ENCODE measurements at regions not wholly inside any gene's neighbourhood (a gene's known extent, or its start where the extent isn't known, plus 50 kb on each side); places are given as distances from the start of the nearest gene placed in this dataset.

DNA sequence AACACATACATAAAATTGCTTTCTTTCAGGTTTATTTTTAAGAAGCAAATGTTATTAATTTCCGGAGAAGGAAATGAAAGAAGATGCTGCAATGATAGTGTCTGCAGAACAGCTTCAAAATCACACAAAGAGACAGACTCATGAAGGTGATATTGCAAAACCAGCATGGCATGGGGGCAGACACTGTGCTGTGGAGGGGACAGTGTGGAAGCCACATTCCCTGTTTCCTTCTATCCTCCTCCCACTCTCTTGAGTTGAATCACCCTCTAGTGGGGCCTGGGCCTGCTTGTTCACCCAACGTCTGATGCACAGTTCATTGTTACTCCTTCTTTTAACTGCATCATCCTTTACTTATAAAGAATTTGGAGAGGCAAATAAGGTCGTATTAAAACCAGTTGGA, 104.0 kb upstream of the INSIG1 start:
- Histone ChIP-seq H3K9me3 (replicated peaks; ENCODE audit: low read length) (no peaks in the 10 kb centered on the region), H3K36me3 (ENCODE audit: insufficient read depth, low read length) (no peaks in the 10 kb centered on the region), H3K9ac (ENCODE audit: low read depth, low read length) (no peak overlapping the region), H3K4me1 (ENCODE audit: control insufficient read depth, insufficient read depth, low read length) (peaks cover 3% of the 10 kb centered on the region), H3K4me2 (ENCODE audit: low read length) (no peak overlapping the region), H3K27me3 (ENCODE audit: control insufficient read depth, insufficient read depth, low read length) (peaks cover 3% of the 10 kb centered on the region), H3K4me3 (ENCODE audit: low read length) (no peak overlapping the region)

DNA sequence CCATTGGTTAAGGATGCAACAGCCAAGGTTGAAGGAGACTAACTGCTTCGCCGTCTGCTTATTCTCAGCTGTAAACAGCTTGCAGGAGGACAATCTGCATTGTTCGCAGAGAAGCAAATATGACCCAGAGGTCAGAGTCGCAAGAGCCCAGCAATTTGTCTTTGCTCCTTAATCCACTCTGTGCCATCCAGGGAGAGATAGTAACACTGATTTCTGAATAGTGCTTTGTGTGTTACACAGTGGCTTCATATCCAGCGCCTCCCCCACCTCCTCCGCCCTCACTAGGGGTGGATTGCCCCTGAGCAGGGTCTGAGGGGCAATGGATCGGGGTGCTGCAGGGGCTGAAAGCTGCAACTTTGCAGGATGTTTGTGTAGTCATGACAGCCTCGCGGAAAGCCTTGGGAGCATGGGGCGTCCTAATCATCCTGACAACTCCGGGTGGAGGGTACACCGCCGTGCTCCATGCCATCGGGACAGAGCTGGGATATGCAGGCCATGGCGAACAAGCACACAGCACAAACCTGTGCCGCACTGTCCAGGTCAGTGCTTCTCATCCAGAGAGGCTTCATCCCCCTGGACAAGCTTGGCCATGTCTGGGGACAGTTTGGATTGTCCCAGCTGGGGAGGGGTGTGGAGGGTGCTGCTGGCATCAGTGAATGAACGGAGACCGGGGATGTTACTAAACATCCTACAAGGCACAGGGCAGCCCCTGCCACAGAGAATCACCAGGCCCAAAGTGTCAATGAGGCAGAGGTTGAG, 103.1 kb upstream of the INSIG1 start:
- H3K36me3 ChIP-seq (ENCODE audit: insufficient read depth, low read length): no peaks in the 10 kb centered on the region
- no peak overlapping the region for H3K9ac ChIP-seq (ENCODE audit: low read depth, low read length)

DNA sequence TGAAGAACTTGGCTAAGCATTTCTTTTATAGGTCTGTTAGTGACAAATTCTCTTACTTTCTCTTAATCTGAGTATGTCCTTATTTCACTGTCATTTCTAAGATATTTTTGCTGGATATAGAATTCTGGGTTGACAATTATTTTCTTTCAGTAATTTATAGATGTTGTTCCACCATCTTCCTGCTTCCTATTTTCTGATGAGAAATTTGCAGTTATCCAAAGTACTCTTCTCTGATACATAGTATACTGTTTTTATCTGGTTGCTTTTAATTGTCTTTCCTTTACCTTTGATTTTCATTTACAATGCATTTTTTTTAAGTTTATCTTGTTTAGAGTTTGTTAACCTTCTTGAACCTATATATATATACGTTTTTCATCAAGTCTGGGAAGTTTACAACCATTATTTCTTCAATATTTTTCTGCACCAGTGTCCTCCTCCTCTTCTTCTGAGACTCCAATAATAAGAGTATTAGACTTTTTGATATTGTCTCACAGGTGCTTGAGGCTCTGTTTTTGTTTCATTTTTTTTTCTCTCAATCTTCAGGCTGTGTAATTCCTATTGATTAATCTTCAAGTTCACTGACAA, 101.6 kb upstream of the INSIG1 start:
- Histone ChIP-seq H3K4me2 (ENCODE audit: low read length) (no peak overlapping the region), H3K9me3 (replicated peaks; ENCODE audit: low read length) (no peaks in the 10 kb centered on the region), H3K9ac (ENCODE audit: low read depth, low read length) (no peak overlapping the region), H3K27me3 (ENCODE audit: control insufficient read depth, insufficient read depth, low read length) (peaks cover 3% of the 10 kb centered on the region), H3K4me3 (ENCODE audit: low read length) (no peak overlapping the region), H3K4me1 (ENCODE audit: control insufficient read depth, insufficient read depth, low read length) (peaks cover 7% of the 10 kb centered on the region), H3K36me3 (ENCODE audit: insufficient read depth, low read length) (no peaks in the 10 kb centered on the region)

More for the DNA sequence above, 103.1 kb upstream of the INSIG1 start:
- Histone ChIP-seq H3K27me3 (ENCODE audit: control insufficient read depth, insufficient read depth, low read length) (peaks cover 3% of the 10 kb centered on the region), H3K4me1 (ENCODE audit: control insufficient read depth, insufficient read depth, low read length) (peaks cover 10% of the 10 kb centered on the region), H3K9me3 (replicated peaks; ENCODE audit: low read length) (no peaks in the 10 kb centered on the region), H3K4me3 (ENCODE audit: low read length) (no peak overlapping the region), H3K4me2 (ENCODE audit: low read length) (no peak overlapping the region)

DNA sequence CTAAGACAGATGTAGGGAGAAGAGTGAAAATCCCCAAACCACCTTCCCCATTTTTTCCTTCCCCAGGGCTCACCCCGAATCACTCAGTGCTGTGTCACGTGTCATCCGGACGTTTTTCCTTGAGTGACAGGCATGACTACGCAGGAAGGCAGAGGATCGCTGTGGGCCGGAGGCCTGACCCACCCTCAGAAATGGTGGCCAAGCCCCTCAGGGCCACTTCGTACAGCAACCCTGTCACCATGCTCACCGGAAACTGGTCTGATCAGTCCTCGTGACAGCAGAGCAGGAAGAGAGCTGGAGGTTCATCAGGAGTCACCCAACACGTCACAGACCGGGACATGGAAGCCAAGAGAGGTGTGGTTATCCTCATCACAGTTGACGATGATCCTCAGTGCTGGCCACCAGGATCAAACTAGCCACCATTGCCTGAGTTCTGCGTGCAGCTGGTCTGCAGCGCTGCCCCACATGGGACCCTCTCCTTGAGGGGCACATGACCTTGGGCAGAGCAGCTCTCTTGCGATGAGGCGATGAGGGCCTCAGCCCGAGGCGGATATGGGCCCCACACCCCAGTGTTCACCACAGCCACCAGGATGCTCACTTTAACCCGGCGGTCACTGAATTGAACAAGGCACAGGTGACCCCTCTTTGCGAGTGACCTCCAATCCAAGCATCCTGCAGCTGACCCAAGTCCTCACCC, 99.3 kb upstream of the INSIG1 start:
- Histone ChIP-seq H3K36me3 (ENCODE audit: insufficient read depth, low read length) (no peaks in the 10 kb centered on the region), H3K27me3 (ENCODE audit: control insufficient read depth, insufficient read depth, low read length) (no peaks in the 10 kb centered on the region), H3K4me3 (ENCODE audit: low read length) (no peak overlapping the region), H3K9ac (ENCODE audit: low read depth, low read length) (no peak overlapping the region), H3K9me3 (replicated peaks; ENCODE audit: low read length) (no peaks in the 10 kb centered on the region), H3K4me2 (ENCODE audit: low read length) (no peak overlapping the region), H3K4me1 (ENCODE audit: control insufficient read depth, insufficient read depth, low read length) (peaks cover 7% of the 10 kb centered on the region)

DNA sequence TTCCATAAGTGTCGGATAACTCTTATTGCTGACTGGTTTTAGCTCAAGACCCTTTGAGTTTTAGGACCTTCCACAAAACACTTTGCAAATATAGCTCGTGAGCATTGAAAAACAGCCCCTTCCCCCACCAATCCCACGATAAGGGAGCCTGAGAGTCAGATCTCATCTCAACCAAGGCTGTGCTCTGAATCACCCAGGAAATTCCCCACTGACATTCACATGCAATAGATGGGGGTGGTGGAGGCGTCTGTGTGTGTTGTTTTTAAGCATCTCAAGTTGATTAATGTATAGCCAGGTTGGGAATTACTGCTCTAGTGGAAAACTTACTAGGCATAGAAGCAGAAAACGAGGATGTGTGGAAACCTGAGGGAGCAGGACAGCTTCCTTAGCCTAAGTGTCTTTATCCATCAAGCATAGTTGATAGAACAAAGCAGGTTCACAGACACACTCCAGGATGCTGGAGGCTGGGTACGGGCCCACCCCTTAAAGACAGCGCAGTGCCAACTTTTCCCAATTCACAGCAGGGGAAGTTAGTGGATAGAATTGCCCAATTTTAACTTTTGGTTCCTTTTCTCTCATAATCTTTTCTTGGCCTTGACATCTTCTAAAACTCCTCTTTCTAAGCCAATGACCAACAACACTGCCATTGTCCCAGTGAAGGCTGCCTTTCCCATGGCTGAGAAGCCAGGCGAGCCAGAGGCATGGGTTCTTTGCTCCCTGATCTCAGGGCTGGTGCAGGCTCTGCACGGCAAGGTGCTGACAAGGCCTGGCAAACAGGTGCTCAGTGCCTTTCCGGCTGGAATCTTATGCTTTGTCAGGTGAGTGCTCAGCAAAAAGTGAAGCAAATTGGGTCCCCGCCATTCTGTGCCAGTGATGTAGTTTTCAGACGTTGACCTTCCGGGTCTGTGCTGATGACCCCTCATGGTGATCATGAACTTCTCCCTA, 98.5 kb upstream of the INSIG1 start:
- Histone ChIP-seq H3K4me1 (ENCODE audit: control insufficient read depth, insufficient read depth, low read length) (peaks cover 7% of the 10 kb centered on the region), H3K4me2 (ENCODE audit: low read length) (no peak overlapping the region)

DNA sequence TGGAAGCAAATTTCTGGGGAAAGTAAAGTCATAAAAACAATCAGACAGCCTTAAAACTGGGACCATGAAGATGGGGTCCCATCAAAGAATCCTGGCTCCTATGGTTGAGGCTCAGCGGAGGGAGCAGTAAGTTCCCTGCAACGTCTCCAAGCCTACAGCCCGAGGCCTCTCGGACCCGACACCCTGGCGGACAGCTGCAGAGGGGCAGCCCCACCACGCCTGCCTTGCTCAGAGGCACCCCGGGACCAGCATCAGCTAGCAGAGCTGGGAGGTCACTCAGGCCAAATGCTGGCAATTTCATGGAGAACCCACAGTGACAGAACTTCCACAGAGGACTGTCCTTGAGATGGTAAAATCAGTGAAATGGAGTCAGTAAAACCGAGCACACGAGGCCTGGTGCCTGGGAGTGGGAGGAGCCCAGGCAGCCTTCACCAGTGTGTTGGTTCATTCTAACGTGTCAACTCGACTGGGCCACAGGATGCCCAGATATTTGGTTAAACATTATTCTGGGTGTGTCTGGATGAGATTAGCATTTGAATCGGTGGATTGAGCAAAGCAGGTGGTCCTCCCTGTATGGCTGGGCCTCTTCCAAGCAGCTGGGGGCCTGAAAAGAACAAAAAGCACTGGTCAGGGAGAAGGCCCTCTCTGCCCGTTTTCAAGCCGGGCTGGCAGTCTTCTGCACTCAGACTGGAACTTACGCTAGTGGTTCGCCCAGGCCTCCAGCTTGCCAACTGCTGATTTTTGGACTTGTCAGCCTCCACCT, 96.2 kb upstream of the INSIG1 start:
- Histone ChIP-seq H3K9me3 (replicated peaks; ENCODE audit: low read length) (no peaks in the 10 kb centered on the region), H3K4me3 (ENCODE audit: low read length) (no peak overlapping the region), H3K27me3 (ENCODE audit: control insufficient read depth, insufficient read depth, low read length) (no peaks in the 10 kb centered on the region), H3K4me2 (ENCODE audit: low read length) (no peak overlapping the region), H3K4me1 (ENCODE audit: control insufficient read depth, insufficient read depth, low read length) (peaks cover 25% of the 10 kb centered on the region), H3K36me3 (ENCODE audit: insufficient read depth, low read length) (no peaks in the 10 kb centered on the region), H3K9ac (ENCODE audit: low read depth, low read length) (no peak overlapping the region)

More for the DNA sequence above, 98.5 kb upstream of the INSIG1 start:
- H3K9me3 ChIP-seq (replicated peaks; ENCODE audit: low read length): no peaks in the 10 kb centered on the region
- H3K4me3 ChIP-seq (ENCODE audit: low read length): no peak overlapping the region
- no peaks in the 10 kb centered on the region for H3K27me3 ChIP-seq (ENCODE audit: control insufficient read depth, insufficient read depth, low read length)
- no peaks in the 10 kb centered on the region for H3K36me3 ChIP-seq (ENCODE audit: insufficient read depth, low read length)
- no peak overlapping the region for H3K9ac ChIP-seq (ENCODE audit: low read depth, low read length)

DNA sequence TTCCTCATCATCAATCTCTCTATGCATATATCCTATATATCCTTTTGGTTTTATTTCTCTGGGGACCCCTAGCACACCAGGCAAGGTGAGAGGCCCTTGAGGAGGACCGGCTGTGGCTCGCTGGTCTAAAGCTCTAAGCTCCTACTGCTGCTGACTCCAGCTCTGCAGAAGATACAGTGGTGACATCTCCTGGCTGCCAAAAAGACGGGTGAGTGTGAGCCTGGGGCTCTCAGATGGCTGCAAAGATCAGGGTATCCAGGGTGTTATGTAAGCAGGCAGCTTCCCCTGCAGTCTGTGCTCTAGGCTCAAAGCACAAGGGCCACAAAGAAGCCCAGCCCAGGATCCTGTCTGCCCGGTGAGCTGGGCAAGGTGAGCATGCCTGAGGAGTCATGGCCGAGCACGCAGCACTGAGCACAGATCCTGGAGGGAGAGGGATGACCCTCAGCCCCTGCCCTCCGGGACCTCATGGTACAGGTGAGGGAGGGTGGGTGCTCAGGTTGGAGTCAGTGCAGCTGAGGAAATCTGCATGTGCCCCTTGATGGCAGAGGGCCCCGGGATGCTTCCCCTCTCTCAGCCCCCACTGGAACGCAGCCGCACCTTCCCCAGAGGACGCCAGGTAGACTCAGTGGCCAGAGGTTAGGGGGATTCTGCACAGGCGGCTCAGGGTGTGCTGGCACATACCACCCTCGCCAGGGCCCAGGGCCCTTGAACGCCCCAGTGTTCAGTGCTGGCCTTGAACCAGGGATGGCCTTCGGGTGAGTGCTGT, 95.4 kb upstream of the INSIG1 start:
- Histone ChIP-seq H3K4me3 (ENCODE audit: low read length) (no peak overlapping the region), H3K36me3 (ENCODE audit: insufficient read depth, low read length) (no peaks in the 10 kb centered on the region), H3K9me3 (replicated peaks; ENCODE audit: low read length) (no peaks in the 10 kb centered on the region)

DNA sequence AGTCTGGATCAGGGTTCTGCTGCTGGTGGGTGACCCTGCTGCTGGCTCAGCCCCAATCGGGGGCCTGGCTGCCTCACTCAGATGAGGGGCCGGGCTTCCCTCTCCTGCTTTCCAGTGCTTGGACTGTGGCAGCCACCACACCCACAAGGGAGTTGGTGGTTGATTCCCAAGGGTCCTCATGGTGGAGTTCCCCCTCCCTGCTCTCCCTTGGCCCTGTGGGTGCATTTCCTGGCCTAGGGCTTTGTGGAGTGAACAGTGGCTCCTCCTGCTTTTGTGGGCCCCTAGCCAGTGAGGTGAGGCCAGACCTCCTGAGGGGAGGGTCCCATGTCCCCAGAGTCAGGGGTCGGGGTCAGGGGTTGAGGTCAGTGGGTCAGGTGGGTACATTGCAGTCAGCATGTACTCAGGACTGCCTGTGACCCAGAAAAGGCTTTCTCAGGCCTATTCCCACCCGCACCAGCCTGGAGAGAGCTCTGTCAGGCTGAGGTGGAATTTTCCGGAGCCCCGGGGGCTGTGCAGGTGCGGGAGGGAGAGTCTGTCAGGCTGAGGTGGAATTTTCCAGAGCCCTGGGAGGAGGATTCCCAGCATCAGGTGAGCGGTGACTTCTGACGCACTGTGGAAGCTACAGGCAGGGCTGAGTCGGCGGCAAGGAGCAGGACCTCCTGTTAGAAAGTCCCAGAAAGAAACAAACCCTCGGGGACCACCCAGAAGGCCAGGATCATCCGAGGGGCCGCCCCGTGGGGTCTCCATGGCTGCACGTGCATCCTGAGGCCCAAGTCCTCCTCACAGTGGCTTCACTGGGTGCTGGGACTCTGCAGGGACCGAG, 94.4 kb upstream of the INSIG1 start:
- no peak overlapping the region for H3K9ac ChIP-seq (ENCODE audit: low read depth, low read length)
- H3K4me3 ChIP-seq (ENCODE audit: low read length): no peak overlapping the region

More for the DNA sequence above, 95.4 kb upstream of the INSIG1 start:
- Histone ChIP-seq H3K27me3 (ENCODE audit: control insufficient read depth, insufficient read depth, low read length) (no peaks in the 10 kb centered on the region), H3K4me2 (ENCODE audit: low read length) (no peak overlapping the region), H3K9ac (ENCODE audit: low read depth, low read length) (no peak overlapping the region), H3K4me1 (ENCODE audit: control insufficient read depth, insufficient read depth, low read length) (peaks cover 31% of the 10 kb centered on the region)

DNA sequence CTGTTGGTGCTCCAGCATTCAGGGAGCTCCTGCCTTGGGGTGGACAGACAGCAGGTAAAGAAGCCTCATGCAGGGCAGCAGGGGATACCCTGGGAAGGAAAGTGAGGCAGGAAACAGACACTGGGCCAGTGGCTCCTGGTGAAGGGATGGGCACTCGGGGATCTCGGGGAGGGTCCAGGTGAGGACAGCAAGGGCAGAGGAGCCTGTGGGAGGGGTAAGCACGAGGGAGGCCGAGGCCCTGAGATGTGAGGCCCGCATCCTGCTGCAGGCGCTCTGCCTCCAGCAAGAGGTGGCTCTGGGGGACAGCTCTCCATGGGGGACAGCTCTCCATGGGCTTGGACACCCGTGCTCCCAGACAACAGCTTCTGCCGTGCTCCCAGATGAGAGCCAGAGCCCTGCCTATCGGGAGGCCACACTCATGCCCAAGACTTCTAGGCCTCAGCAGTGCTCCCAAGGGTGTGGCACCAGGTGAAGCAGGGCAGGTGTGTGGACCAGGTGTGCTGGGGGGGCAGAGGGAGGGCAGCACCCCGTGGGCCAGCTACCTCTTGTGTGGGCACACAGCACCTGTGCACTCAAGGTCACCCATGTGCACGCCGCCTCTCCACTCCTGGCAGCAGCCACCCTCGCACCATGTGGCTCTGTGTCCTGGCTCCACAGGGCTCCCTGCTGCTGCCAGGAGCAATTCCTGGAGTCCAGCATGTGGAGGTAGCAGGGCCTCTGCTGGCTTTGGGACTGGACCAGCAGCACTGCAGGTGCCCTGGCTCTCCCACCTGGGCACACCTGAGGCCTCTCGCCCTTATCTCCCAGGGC, 93.6 kb upstream of the INSIG1 start:
- Histone ChIP-seq H3K4me1 (ENCODE audit: control insufficient read depth, insufficient read depth, low read length) (peaks cover 34% of the 10 kb centered on the region), H3K36me3 (ENCODE audit: insufficient read depth, low read length) (no peaks in the 10 kb centered on the region), H3K4me2 (ENCODE audit: low read length) (no peak overlapping the region), H3K9me3 (replicated peaks; ENCODE audit: low read length) (no peaks in the 10 kb centered on the region), H3K4me3 (ENCODE audit: low read length) (no peak overlapping the region), H3K27me3 (ENCODE audit: control insufficient read depth, insufficient read depth, low read length) (no peaks in the 10 kb centered on the region), H3K9ac (ENCODE audit: low read depth, low read length) (no peak overlapping the region)

More for the DNA sequence above, 94.4 kb upstream of the INSIG1 start:
- Histone ChIP-seq H3K27me3 (ENCODE audit: control insufficient read depth, insufficient read depth, low read length) (no peaks in the 10 kb centered on the region), H3K4me1 (ENCODE audit: control insufficient read depth, insufficient read depth, low read length) (peaks cover 31% of the 10 kb centered on the region), H3K4me2 (ENCODE audit: low read length) (no peak overlapping the region), H3K36me3 (ENCODE audit: insufficient read depth, low read length) (no peaks in the 10 kb centered on the region), H3K9me3 (replicated peaks; ENCODE audit: low read length) (no peaks in the 10 kb centered on the region)
